IMR-90 (cell line): ENCODE measurements at regions not wholly inside any gene's neighbourhood (a gene's known extent, or its start where the extent isn't known, plus 50 kb on each side); places are given as distances from the start of the nearest gene placed in this dataset.

Experiments
- ATAC-seq: fragments of 200-7000 bp; cut with Tn5 transposase; 2 replicates; pipeline ENCODE4 v1.9.1; 2020; ENCODE audit warnings: low read depth, mild to moderate bottlenecking, moderate library complexity
- BruUV-seq: library from RNA; stranded (reverse); fragments of 400-500 nt; replicated peaks from 2 replicates; lab custom pipeline; 2021; lab: Mats Ljungman, UMichigan
- CTCF ChIA-PET: fragments of 300-600 bp; formaldehyde crosslinking; extraction: SDS; loops from one replicate; lab custom pipeline; 2021; ENCODE audit warnings: antibody characterized with exemption; lab: Yijun Ruan, JAX
- POLR2A ChIA-PET: fragments of 300-600 bp; sonication (Branson Sonifier 250); formaldehyde crosslinking; loops from one replicate; lab custom pipeline; 2022; ENCODE audit warnings: antibody characterized with exemption; ENCODE audit not compliant: unreplicated experiment; lab: Charles Lee
- DNase-seq: peaks from one replicate; pipeline ENCODE4 v3.0.0; 2013
- H2AFZ ChIP-seq: replicated peaks from 2 replicates; pipeline ENCODE3; 2013; ENCODE audit warnings: low read length, mild to moderate bottlenecking; ENCODE audit not compliant: poor library complexity
- H2AK5ac ChIP-seq: 2 replicates; pipeline ENCODE4 v1.6.1; 2013; ENCODE audit warnings: low read depth, low read length, inconsistent platforms
- H2AK9ac ChIP-seq: replicated peaks from 2 replicates; pipeline ENCODE3; 2013; ENCODE audit warnings: mild to moderate bottlenecking, low read depth, low read length, moderate library complexity; ENCODE audit not compliant: poor library complexity
- H2BK120ac ChIP-seq: 2 replicates; pipeline ENCODE4 v1.6.1; 2013; ENCODE audit warnings: low read depth, low read length, inconsistent platforms
- H2BK15ac ChIP-seq: 3 replicates; pipeline ENCODE4 v1.6.1; 2013; ENCODE audit warnings: low read depth, low read length, inconsistent platforms
- H2BK20ac ChIP-seq: 2 replicates; pipeline ENCODE4 v1.6.1; 2013; ENCODE audit warnings: low read depth, mild to moderate bottlenecking, inconsistent platforms, low read length, moderate library complexity
- H2BK5ac ChIP-seq: 2 replicates; pipeline ENCODE4 v1.6.1; 2013; ENCODE audit warnings: mild to moderate bottlenecking, low read depth, low read length, inconsistent platforms; ENCODE audit not compliant: poor library complexity, severe bottlenecking
- H3K14ac ChIP-seq: replicated peaks from 2 replicates; pipeline ENCODE4 v1.6.1; 2013; ENCODE audit warnings: low read depth, low read length, inconsistent platforms
- H3K18ac ChIP-seq: 2 replicates; pipeline ENCODE4 v1.6.1; 2013; ENCODE audit warnings: low read depth, low read length, control low read depth
- H3K23ac ChIP-seq: 2 replicates; pipeline ENCODE4 v1.6.1; 2013; ENCODE audit warnings: low read depth, low read length, inconsistent platforms
- H3K27ac ChIP-seq: 2 replicates; pipeline ENCODE4 v1.5.1; 2013; ENCODE audit warnings: mild to moderate bottlenecking, control low read depth, low read length; ENCODE audit not compliant: insufficient read depth
- H3K27me3 ChIP-seq: 2 replicates; pipeline ENCODE4 v1.6.1; 2013; ENCODE audit warnings: low read length; ENCODE audit not compliant: control insufficient read depth, insufficient read depth
- H3K36me3 ChIP-seq: 2 replicates; pipeline ENCODE4 v1.6.1; 2013; ENCODE audit warnings: low read length, mixed read lengths; ENCODE audit not compliant: control insufficient read depth, insufficient read depth
- H3K4ac ChIP-seq: 2 replicates; pipeline ENCODE4 v1.6.1; 2013; ENCODE audit warnings: low read depth, low read length, inconsistent platforms
- H3K4me1 ChIP-seq: 2 replicates; pipeline ENCODE4 v1.6.1; 2013; ENCODE audit warnings: low read length, mixed read lengths; ENCODE audit not compliant: control insufficient read depth, insufficient read depth
- H3K4me2 ChIP-seq: 2 replicates; pipeline ENCODE4 v1.6.1; 2013; ENCODE audit warnings: low read depth, mild to moderate bottlenecking, control low read depth, low read length, moderate library complexity
- H3K4me3 ChIP-seq: 2 replicates; pipeline ENCODE4 v1.5.1; 2013; ENCODE audit warnings: low read depth, mild to moderate bottlenecking, control low read depth, low read length, moderate library complexity; ENCODE audit not compliant: insufficient read depth
- H3K56ac ChIP-seq: 2 replicates; pipeline ENCODE4 v1.6.1; 2013; ENCODE audit warnings: low read length, inconsistent platforms; ENCODE audit not compliant: insufficient read depth; ENCODE audit errors: extremely low read depth
- H3K79me1 ChIP-seq, 2 experiments: 2 replicates each; pipeline ENCODE4 v1.6.1; 2013; ENCODE audit warnings: low read length in 2 of 2, inconsistent platforms in 1 of 2, low read depth in 1 of 2
- H3K9ac ChIP-seq: 2 replicates; pipeline ENCODE4 v1.6.1; 2013; ENCODE audit warnings: low read depth, low read length, control low read depth
- H3K9me1 ChIP-seq: 2 replicates; pipeline ENCODE4 v1.6.1; 2013; ENCODE audit warnings: low read length, inconsistent platforms; ENCODE audit not compliant: insufficient read depth
- H3K9me3 ChIP-seq: 2 replicates; pipeline ENCODE4 v1.6.1; 2013; ENCODE audit warnings: low read length; ENCODE audit not compliant: control insufficient read depth, insufficient read depth
- H4K20me1 ChIP-seq: 2 replicates; pipeline ENCODE4 v1.6.1; 2013; ENCODE audit warnings: low read length, inconsistent platforms; ENCODE audit not compliant: insufficient read depth
- H4K5ac ChIP-seq: 2 replicates; pipeline ENCODE4 v1.6.1; 2013; ENCODE audit warnings: mild to moderate bottlenecking, low read depth, low read length, control low read depth
- H4K8ac ChIP-seq, 2 experiments: 2 replicates each; pipeline ENCODE4 v1.6.1; 2013; ENCODE audit warnings: low read depth in 2 of 2, low read length in 2 of 2, control low read depth in 1 of 2, inconsistent platforms in 1 of 2
- H4K91ac ChIP-seq: 2 replicates; pipeline ENCODE4 v1.6.1; 2013; ENCODE audit warnings: low read depth, low read length, inconsistent platforms; ENCODE audit not compliant: insufficient read depth
- BHLHE40 ChIP-seq: fragments of 150-350 bp; IDR thresholded peaks from 2 replicates; pipeline ENCODE4 v1.6.1; 2016; ENCODE audit warnings: mild to moderate bottlenecking, low read depth, low read length
- CEBPB ChIP-seq: IDR thresholded peaks from 2 replicates; pipeline ENCODE4 v1.6.1; 2012; ENCODE audit warnings: low read depth, low read length, improper control_type of control experiment
- CHD1 ChIP-seq: IDR thresholded peaks from 2 replicates; pipeline ENCODE4 v1.6.1; 2012; ENCODE audit warnings: low read depth, low read length, improper control_type of control experiment
- CTCF ChIP-seq: conservative IDR thresholded peaks from 2 replicates; pipeline ENCODE4 v1.5.1; 2012; ENCODE audit warnings: mild to moderate bottlenecking, low read depth, low read length, improper control_type of control experiment
- ELK1 ChIP-seq: fragments of 150-350 bp; IDR thresholded peaks from 2 replicates; pipeline ENCODE4 v1.6.1; 2016; ENCODE audit warnings: low read depth, mild to moderate bottlenecking, low read length, moderate library complexity, borderline replicate concordance
- FOS ChIP-seq: fragments of 150-350 bp; IDR thresholded peaks from 2 replicates; pipeline ENCODE4 v1.6.1; 2016; ENCODE audit warnings: low read depth, low read length
- MAFK ChIP-seq: IDR thresholded peaks from 2 replicates; pipeline ENCODE4 v1.6.1; 2012; ENCODE audit warnings: low read depth, low read length, improper control_type of control experiment
- MAZ ChIP-seq: IDR thresholded peaks from 2 replicates; pipeline ENCODE4 v1.6.1; 2012; ENCODE audit warnings: low read depth, mild to moderate bottlenecking, low read length, improper control_type of control experiment, moderate library complexity, borderline replicate concordance
- MXI1 ChIP-seq: IDR thresholded peaks from 2 replicates; pipeline ENCODE4 v1.6.1; 2012; ENCODE audit warnings: low read depth, mild to moderate bottlenecking, low read length, moderate library complexity, borderline replicate concordance
- POLR2A ChIP-seq: IDR thresholded peaks from 2 replicates; pipeline ENCODE4 v1.6.1; 2012; ENCODE audit warnings: mild to moderate bottlenecking, low read depth, low read length
- RAD21 ChIP-seq: IDR thresholded peaks from 2 replicates; pipeline ENCODE4 v1.6.1; 2012; ENCODE audit warnings: low read length, improper control_type of control experiment
- RCOR1 ChIP-seq: IDR thresholded peaks from 2 replicates; pipeline ENCODE4 v1.6.1; 2012; ENCODE audit warnings: mild to moderate bottlenecking, low read length, improper control_type of control experiment; ENCODE audit not compliant: insufficient replicate concordance
- RFX5 ChIP-seq: IDR thresholded peaks from 2 replicates; pipeline ENCODE4 v1.8.0; 2012; ENCODE audit warnings: low read depth, mild to moderate bottlenecking, low read length, moderate library complexity
- SMC3 ChIP-seq: fragments of 150-350 bp; IDR thresholded peaks from 2 replicates; pipeline ENCODE4 v1.6.1; 2016; ENCODE audit warnings: low read depth, mild to moderate bottlenecking, antibody characterized with exemption, low read length, moderate library complexity
- USF2 ChIP-seq: fragments of 150-350 bp; IDR thresholded peaks from 2 replicates; pipeline ENCODE4 v1.6.1; 2017; ENCODE audit warnings: mild to moderate bottlenecking, antibody characterized with exemption, low read length, low read depth
- WGBS, 2 experiments: methylation state at CpG; one replicate each; pipeline versions ENCODE4 v1.1.5 to v1.1.7; 2013; ENCODE audit warnings: missing lambda C conversion rate in 2 of 2; ENCODE audit not compliant: insufficient read length in 1 of 2; ENCODE audit errors: extremely low coverage in 2 of 2; 5-methylcytosine and 5-hydroxymethylcytosine counted together
- dilution Hi-C: fragments of 300-500 bp; cut with HindIII; formaldehyde crosslinking; loops from one replicate; pipeline ENCODE4 v1.14.3; 2018; ENCODE audit warnings: low sequenced_read_pairs; ENCODE audit not compliant: unreplicated experiment
- in situ Hi-C: fragments of 300-500 bp; cut with MboI; formaldehyde crosslinking; loops from 3 replicates; pipeline ENCODE4 v1.14.3; 2019; ENCODE audit warnings: low sequenced_read_pairs, inconsistent platforms, mixed read lengths
- intact Hi-C: fragments of 100-400 bp; cut with micrococcal nuclease; formaldehyde crosslinking; loops from 2 replicates; pipeline ENCODE4 v1.10.0; 2022

GRCh38 chr11:115078461-115079438, 400.4 kb downstream of the NXPE2 start:
- Histone ChIP-seq H3K14ac (no peak overlapping the region), H3K9me1 (no peaks in the 10 kb centered on the region), H3K4me3 (no peak overlapping the region), H3K4ac (no peak overlapping the region), H2AK5ac (no peak overlapping the region), H4K91ac (no peak overlapping the region), H3K4me2 (no peak overlapping the region), H3K9ac (no peak overlapping the region), H3K79me1 (no peaks in the 10 kb centered on the region), H3K27ac (no peak overlapping the region), H2BK120ac (no peak overlapping the region), H3K18ac (no peak overlapping the region), H2BK5ac (no peak overlapping the region), H3K4me1 (no peaks in the 10 kb centered on the region), H4K8ac (no peak overlapping the region), H4K5ac (no peak overlapping the region), H3K23ac (no peak overlapping the region), H2AK9ac (no peak overlapping the region), H2BK20ac (no peak overlapping the region), H3K56ac (no peak overlapping the region), H3K27me3 (no peaks in the 10 kb centered on the region), H3K9me3 (no peaks in the 10 kb centered on the region), H2BK15ac (no peak overlapping the region), H4K20me1 (no peaks in the 10 kb centered on the region), H2AFZ (no peak overlapping the region), H3K36me3 (no peaks in the 10 kb centered on the region)
- 80% methylated on average over 4 of the region's 15 CpGs; no CpG with 5 or more reads in 1 of the 2 experiments for WGBS, 2 experiments
- no TSS peak for BruUV-seq
- intact Hi-C loops (no loop called here), in situ Hi-C loops (no loop called here), dilution Hi-C loops (no loop called here)
- ATAC-seq, result no peak
- no peak for DNase-seq
- POLR2A ChIA-PET, result no interaction called here
- CTCF ChIA-PET, result no interaction called here
- TF ChIP-seq MAFK (no peak), RCOR1 (no peak), POLR2A (no peak), MXI1 (no peak), ELK1 (no peak), USF2 (no peak), CEBPB (no peak), RAD21 (no peak), CHD1 (no peak), SMC3 (no peak), BHLHE40 (no peak), CTCF (no peak), FOS (no peak), RFX5 (no peak), MAZ (no peak)
